HFF-Myc (cell line): ENCODE measurements at regions not wholly inside any gene's neighbourhood (a gene's known extent, or its start where the extent isn't known, plus 50 kb on each side); places are given as distances from the start of the nearest gene placed in this dataset.

Source experiments
- DNase-seq: peaks from one replicate; pipeline ENCODE4 v3.0.0-alpha.2; 2011; ENCODE audit warnings: low read depth; ENCODE audit errors: extremely low read depth
- H3K4me3 ChIP-seq: replicated peaks from 2 replicates; pipeline ENCODE4 v1.5.1; 2011; ENCODE audit warnings: low read depth, mild to moderate bottlenecking, control low read depth, low read length
- TF ChIP-seq, protein P1 (sequence below): IDR thresholded peaks from 2 replicates; pipeline ENCODE4 v1.5.1; 2012; ENCODE audit warnings: mild to moderate bottlenecking, low read depth, low read length, control low read depth; ENCODE audit errors: missing control alignments

DNA sequence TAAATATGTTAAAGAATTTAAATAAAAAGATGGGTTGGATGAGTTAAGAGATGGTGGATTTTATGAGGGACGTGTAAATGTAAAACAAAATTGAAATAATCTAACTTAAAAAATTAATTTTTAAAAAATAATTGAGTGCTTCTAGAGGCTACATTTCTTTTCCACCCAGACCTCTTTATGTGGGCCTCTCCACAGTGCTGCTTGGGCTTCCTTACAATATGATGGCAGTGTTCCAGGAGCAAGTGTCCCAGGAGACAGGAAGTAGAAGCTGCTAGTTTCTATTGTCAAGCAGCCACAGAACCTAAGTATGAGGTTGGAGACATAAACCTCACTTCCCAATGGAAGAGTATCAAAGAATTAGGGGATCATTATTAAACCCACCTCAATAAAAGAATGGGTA lies 205.7 kb upstream of the CPHXL start:
- TF ChIP-seq, protein P1, sequence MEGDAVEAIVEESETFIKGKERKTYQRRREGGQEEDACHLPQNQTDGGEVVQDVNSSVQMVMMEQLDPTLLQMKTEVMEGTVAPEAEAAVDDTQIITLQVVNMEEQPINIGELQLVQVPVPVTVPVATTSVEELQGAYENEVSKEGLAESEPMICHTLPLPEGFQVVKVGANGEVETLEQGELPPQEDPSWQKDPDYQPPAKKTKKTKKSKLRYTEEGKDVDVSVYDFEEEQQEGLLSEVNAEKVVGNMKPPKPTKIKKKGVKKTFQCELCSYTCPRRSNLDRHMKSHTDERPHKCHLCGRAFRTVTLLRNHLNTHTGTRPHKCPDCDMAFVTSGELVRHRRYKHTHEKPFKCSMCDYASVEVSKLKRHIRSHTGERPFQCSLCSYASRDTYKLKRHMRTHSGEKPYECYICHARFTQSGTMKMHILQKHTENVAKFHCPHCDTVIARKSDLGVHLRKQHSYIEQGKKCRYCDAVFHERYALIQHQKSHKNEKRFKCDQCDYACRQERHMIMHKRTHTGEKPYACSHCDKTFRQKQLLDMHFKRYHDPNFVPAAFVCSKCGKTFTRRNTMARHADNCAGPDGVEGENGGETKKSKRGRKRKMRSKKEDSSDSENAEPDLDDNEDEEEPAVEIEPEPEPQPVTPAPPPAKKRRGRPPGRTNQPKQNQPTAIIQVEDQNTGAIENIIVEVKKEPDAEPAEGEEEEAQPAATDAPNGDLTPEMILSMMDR = no peak
- no peak overlapping the region for H3K4me3 ChIP-seq
- no peak for DNase-seq

DNA sequence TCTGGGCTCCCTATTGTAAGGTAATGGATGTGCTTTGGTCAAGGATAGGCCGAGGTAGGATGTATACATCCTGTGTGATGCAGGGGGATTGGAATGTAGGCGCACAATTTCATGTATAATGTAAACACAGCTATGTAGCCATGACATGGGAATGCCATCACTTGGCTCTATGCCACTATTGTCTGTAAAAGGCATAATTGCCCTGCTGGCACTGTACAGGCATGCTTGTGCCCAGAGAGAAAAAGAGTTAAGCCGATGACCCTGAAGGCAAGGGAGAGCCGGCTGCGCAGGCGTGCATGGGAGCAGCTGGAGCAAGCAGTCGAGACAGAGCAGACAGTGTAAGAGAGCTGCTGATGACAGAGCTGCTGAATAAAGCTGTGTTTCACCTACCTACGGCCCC lies 212.5 kb upstream of the CPHXL start:
- H3K4me3 ChIP-seq = no peak overlapping the region
- no peak for DNase-seq
- TF ChIP-seq, protein P1 = no peak

DNA sequence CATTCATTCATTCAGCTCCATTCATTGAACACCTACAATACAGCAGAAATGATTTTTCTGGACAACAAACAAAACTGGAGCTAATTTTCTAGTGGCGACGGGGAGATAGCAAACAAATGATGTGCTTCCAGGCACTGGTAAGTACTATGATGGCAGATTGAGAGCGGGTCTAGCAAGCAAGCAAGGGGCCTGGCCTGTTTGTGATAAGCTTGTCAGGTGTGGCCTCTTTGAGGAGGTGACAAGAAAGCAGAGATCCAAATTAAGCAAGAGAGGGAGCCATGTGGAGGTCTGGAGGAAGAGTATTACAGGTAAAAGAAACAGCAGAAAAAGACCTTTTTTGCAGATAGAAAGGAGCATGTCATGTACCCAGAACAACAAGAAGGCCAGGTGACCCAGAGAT lies 216.1 kb upstream of the CPHXL start:
- DNase-seq = no peak
- TF ChIP-seq, protein P1 = no peak
- no peak overlapping the region for H3K4me3 ChIP-seq

DNA sequence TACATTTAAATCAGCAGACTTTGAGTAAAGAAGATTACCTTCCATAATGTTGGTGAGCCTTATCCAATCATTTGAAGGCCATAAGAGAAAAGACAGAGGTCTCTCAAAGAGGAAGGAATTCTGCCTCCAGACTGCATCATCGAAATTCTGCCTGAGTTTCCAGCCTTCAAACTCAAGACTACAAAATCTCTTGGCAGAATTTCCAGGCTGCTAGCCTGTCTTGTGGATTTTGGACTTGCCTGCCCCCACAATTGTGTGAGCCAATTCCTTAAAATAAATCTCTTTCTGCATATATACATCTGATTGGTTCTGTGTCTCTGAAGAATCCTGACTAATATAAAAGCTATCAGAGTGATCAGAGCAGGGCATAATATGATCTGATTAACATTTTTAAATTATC lies 216.6 kb upstream of the CPHXL start:
- no peak for DNase-seq
- TF ChIP-seq, protein P1 = no peak
- H3K4me3 ChIP-seq = no peak overlapping the region

DNA sequence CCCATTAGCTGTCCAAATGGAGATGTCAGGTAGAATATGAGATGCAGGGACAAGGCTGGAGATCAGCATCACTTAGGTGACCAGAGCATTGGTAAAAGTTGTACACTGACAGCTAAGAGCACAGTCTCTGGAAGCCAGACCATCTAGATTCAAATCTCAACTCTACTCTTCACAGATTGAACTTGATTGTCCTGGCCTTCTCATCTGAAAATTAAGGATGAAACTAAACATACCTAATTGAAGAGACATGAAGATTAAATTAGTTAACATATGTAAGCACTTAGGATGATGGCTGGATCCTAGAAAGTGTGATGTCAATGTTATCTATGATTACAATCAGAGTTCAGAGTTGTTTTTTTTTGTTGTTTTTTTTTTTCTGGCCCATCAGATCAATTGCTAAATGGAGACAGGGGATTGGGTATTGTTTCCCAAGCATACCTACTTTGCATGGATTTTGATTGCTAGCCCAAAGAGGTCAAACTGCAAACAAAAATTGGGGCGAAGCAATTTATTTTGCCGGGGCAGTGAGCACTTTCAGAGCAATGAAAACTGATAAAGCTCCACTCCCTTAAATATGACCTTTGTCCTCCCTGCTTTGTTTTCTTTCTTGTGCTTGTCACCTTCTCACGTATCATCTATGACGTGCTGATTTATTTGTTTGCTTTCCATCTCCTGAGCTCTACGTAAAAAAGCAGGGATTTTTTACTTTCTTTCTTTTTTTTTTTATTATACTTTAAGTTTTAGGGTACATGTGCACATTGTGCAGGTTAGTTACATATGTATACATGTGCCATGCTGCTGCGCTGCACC lies 217.6 kb upstream of the CPHXL start:
- DNase-seq = no peak
- no peak overlapping the region for H3K4me3 ChIP-seq
- TF ChIP-seq, protein P1 = no peak

DNA sequence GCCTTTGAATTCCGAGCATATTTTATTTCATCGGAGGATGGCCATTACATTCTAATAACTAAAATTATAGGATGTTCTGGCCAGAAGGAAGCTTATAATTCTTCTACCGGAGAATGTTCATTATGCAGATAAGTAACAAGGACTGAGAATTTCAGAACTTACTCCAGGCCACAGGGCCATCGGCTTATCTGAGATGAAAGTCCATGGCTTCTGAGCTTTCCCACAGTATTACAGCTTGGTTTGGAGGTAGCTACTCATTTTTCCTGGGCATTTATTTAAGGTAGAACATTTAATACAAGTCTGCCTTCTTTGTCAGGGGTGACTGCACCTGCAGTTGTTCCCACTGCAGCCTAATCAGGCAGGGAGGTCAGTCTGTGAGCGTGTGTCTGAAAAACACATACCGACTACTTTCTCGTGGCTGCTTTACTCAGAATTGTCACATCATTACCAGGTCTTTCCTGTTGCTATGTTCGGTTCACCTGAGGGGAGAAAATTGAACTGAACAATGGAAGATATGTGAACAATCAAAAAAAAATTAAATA lies 219.7 kb upstream of the CPHXL start:
- H3K4me3 ChIP-seq = no peak overlapping the region
- no peak for DNase-seq
- TF ChIP-seq, protein P1 = no peak
